GM18526 (cell line): ENCODE measurements at regions not wholly inside any gene's neighbourhood (a gene's known extent, or its start where the extent isn't known, plus 50 kb on each side); places are given as distances from the start of the nearest gene placed in this dataset.

Experiments
- POLR2A ChIP-seq: IDR thresholded peaks from 3 replicates; pipeline ENCODE4 v1.6.1; 2011; ENCODE audit not compliant: insufficient read length; ENCODE audit errors: extremely low read depth

- TF ChIP-seq POLR2A, result no peak
Observed at GRCh38 chr11:116687458-116688201, 85.2 kb downstream of the BUD13 start.

GRCh38 chr11:116686866-116687265, 85.9 kb downstream of the BUD13 start:
- no peak for TF ChIP-seq POLR2A

- TF ChIP-seq POLR2A, result no peak
Observed at GRCh38 chr11:116683982-116684381, 88.8 kb downstream of the BUD13 start.

- TF ChIP-seq POLR2A, result no peak
Observed at GRCh38 chr11:116680349-116681125, 92.2 kb downstream of the BUD13 start.

- no peak for TF ChIP-seq POLR2A
Observed at GRCh38 chr11:116678887-116679286, 93.9 kb downstream of the BUD13 start.

- no peak for TF ChIP-seq POLR2A
Observed at GRCh38 chr11:116665523-116665922, 107.3 kb downstream of the BUD13 start.

GRCh38 chr11:116661056-116661455, 111.7 kb downstream of the BUD13 start:
- no peak for TF ChIP-seq POLR2A

- TF ChIP-seq POLR2A, result no peak
Observed at GRCh38 chr11:116660011-116660410, 112.8 kb downstream of the BUD13 start.

- no peak for TF ChIP-seq POLR2A
Observed at GRCh38 chr11:116658876-116659535, 113.8 kb downstream of the BUD13 start.

- TF ChIP-seq POLR2A, result no peak
Observed at GRCh38 chr11:116657842-116658825, 114.7 kb downstream of the BUD13 start.

GRCh38 chr11:116656011-116656410, 116.8 kb downstream of the BUD13 start:
- TF ChIP-seq POLR2A, result no peak

GRCh38 chr11:116654526-116654925, 118.3 kb downstream of the BUD13 start:
- TF ChIP-seq POLR2A, result no peak

GRCh38 chr11:116653206-116653605, 119.6 kb downstream of the BUD13 start:
- TF ChIP-seq POLR2A, result no peak

GRCh38 chr11:116651737-116652237, 121.0 kb downstream of the BUD13 start:
- TF ChIP-seq POLR2A, result no peak

- TF ChIP-seq POLR2A, result no peak
Observed at GRCh38 chr11:116651098-116651736, 121.6 kb downstream of the BUD13 start.

GRCh38 chr11:116650052-116650451, 122.7 kb downstream of the BUD13 start:
- TF ChIP-seq POLR2A, result no peak
